Trophoblast cell (in vitro differentiated cells and primary cell): ENCODE measurements at regions not wholly inside any gene's neighbourhood (a gene's known extent, or its start where the extent isn't known, plus 50 kb on each side); places are given as distances from the start of the nearest gene placed in this dataset.

ENCODE experiments used
- DNase-seq, 2 donors: peaks; one replicate each; pipeline ENCODE4 v3.0.0-alpha.2; 2016
- H2AFZ ChIP-seq: 2 replicates; pipeline ENCODE4 v1.6.1; 2013; ENCODE audit warnings: low read length, moderate library complexity, mild to moderate bottlenecking; ENCODE audit not compliant: insufficient read depth, poor library complexity
- H2AK5ac ChIP-seq: 2 replicates; pipeline ENCODE4 v1.6.1; 2013; ENCODE audit warnings: mild to moderate bottlenecking, low read length
- H2BK120ac ChIP-seq: 2 replicates; pipeline ENCODE4 v1.6.1; 2013; ENCODE audit warnings: low read length, mild to moderate bottlenecking, moderate library complexity; ENCODE audit not compliant: insufficient read depth, poor library complexity
- H2BK12ac ChIP-seq: 2 replicates; pipeline ENCODE4 v1.6.1; 2013; ENCODE audit warnings: mild to moderate bottlenecking, low read length, moderate library complexity
- H2BK5ac ChIP-seq: 2 replicates; pipeline ENCODE4 v1.6.1; 2013; ENCODE audit warnings: low read length, low read depth, moderate library complexity, mild to moderate bottlenecking; ENCODE audit not compliant: poor library complexity
- H3K14ac ChIP-seq: 2 replicates; pipeline ENCODE4 v1.6.1; 2013; ENCODE audit warnings: mild to moderate bottlenecking, low read length
- H3K18ac ChIP-seq: 2 replicates; pipeline ENCODE4 v1.6.1; 2013; ENCODE audit warnings: mild to moderate bottlenecking, low read length
- H3K23ac ChIP-seq: 2 replicates; pipeline ENCODE4 v1.6.1; 2013; ENCODE audit warnings: low read length
- H3K27ac ChIP-seq: 2 replicates; pipeline ENCODE4 v1.5.1; 2013; ENCODE audit warnings: low read depth, mild to moderate bottlenecking, inconsistent platforms, low read length, moderate library complexity
- H3K27me3 ChIP-seq: 2 replicates; pipeline ENCODE4 v1.6.1; 2013; ENCODE audit warnings: inconsistent platforms, mild to moderate bottlenecking, low read length, moderate library complexity; ENCODE audit not compliant: insufficient read depth
- H3K36me3 ChIP-seq, 2 experiments: 1 replicate in 1 of 2; 2 replicates in 1 of 2; pipeline ENCODE4 v1.6.1; 2013; ENCODE audit warnings: low read length in 2 of 2, mild to moderate bottlenecking in 2 of 2, moderate library complexity in 1 of 2; ENCODE audit not compliant: insufficient read depth in 2 of 2, control insufficient read depth in 1 of 2
- H3K4ac ChIP-seq: 2 replicates; pipeline ENCODE4 v1.6.1; 2013; ENCODE audit warnings: low read depth, mild to moderate bottlenecking, low read length, moderate library complexity
- H3K4me1 ChIP-seq, 2 experiments: 1 replicate in 1 of 2; 2 replicates in 1 of 2; pipeline ENCODE4 v1.6.1; 2013; ENCODE audit warnings: low read length in 2 of 2, mild to moderate bottlenecking in 2 of 2, moderate library complexity in 1 of 2; ENCODE audit not compliant: insufficient read depth in 2 of 2, control insufficient read depth in 1 of 2
- H3K4me2 ChIP-seq: 2 replicates; pipeline ENCODE4 v1.6.1; 2013; ENCODE audit warnings: inconsistent platforms, mild to moderate bottlenecking, low read length, moderate library complexity
- H3K4me3 ChIP-seq: 2 replicates; pipeline ENCODE4 v1.5.1; 2013; ENCODE audit warnings: mild to moderate bottlenecking, low read depth, low read length, inconsistent platforms
- H3K79me1 ChIP-seq: one replicate; pipeline ENCODE4 v1.6.1; 2013; ENCODE audit warnings: low read length
- H3K79me2 ChIP-seq: 2 replicates; pipeline ENCODE4 v1.6.1; 2013; ENCODE audit warnings: low read length, mild to moderate bottlenecking; ENCODE audit not compliant: control insufficient read depth, insufficient read depth, poor library complexity
- H3K9ac ChIP-seq: 2 replicates; pipeline ENCODE4 v1.6.1; 2013; ENCODE audit warnings: mild to moderate bottlenecking, low read length
- H3K9me3 ChIP-seq: 2 replicates; pipeline ENCODE4 v1.6.1; 2013; ENCODE audit warnings: low read depth, mild to moderate bottlenecking, control low read depth, inconsistent platforms, low read length; ENCODE audit not compliant: insufficient read depth
- H4K12ac ChIP-seq: 2 replicates; pipeline ENCODE4 v1.6.1; 2013; ENCODE audit warnings: low read depth, mild to moderate bottlenecking, low read length, moderate library complexity
- H4K8ac ChIP-seq: 2 replicates; pipeline ENCODE4 v1.6.1; 2013; ENCODE audit warnings: low read depth, mild to moderate bottlenecking, low read length, moderate library complexity
- H4K91ac ChIP-seq: one replicate; pipeline ENCODE4 v1.6.1; 2013; ENCODE audit warnings: low read depth, mild to moderate bottlenecking, low read length, moderate library complexity
- WGBS: extraction: QIAGEN DNeasy Blood & Tissue Kit; methylation state at CpG from one replicate; pipeline ENCODE4 v1.1.7; 2013; ENCODE audit warnings: missing lambda C conversion rate; ENCODE audit not compliant: insufficient read length, insufficient coverage; ENCODE audit errors: extremely low coverage; 5-methylcytosine and 5-hydroxymethylcytosine counted together

GRCh38 chr10:36630267-36630666 is 495.1 kb upstream of the ANKRD30A start:
- H2BK12ac ChIP-seq: no peak overlapping the region
- H3K4me2 ChIP-seq: no peak overlapping the region
- no peak overlapping the region for H3K14ac ChIP-seq
- WGBS: no CpG with 5 or more reads among the region's 3 CpGs
- H3K23ac ChIP-seq: no peak overlapping the region
- H2AFZ ChIP-seq: no peak overlapping the region
- H3K9me3 ChIP-seq: no peaks in the 10 kb centered on the region
- H2BK5ac ChIP-seq: no peak overlapping the region
- H2BK120ac ChIP-seq: no peak overlapping the region
- H3K27me3 ChIP-seq: no peaks in the 10 kb centered on the region
- H3K79me1 ChIP-seq: no peaks in the 10 kb centered on the region
- no peak overlapping the region for H2AK5ac ChIP-seq
- DNase-seq: no peak
- no peaks in the 10 kb centered on the region for H3K79me2 ChIP-seq
- no peak overlapping the region for H3K27ac ChIP-seq
- no peak overlapping the region for H4K8ac ChIP-seq
- no peak overlapping the region for H3K9ac ChIP-seq
- H3K36me3 ChIP-seq: no peaks in the 10 kb centered on the region
- no peak overlapping the region for H3K4me3 ChIP-seq
- no peaks in the 10 kb centered on the region for H3K4me1 ChIP-seq
- H3K4ac ChIP-seq: no peak overlapping the region
- H4K12ac ChIP-seq: no peak overlapping the region
- H4K91ac ChIP-seq: no peak overlapping the region
- H3K18ac ChIP-seq: no peak overlapping the region

- Histone ChIP-seq H3K79me2 (no peaks in the 10 kb centered on the region), H3K4ac (no peak overlapping the region), H3K36me3 (no peaks in the 10 kb centered on the region), H2BK120ac (no peak overlapping the region), H3K27me3 (no peaks in the 10 kb centered on the region), H3K4me1 (no peaks in the 10 kb centered on the region), H3K9me3 (no peaks in the 10 kb centered on the region), H3K79me1 (no peaks in the 10 kb centered on the region), H3K23ac (no peak overlapping the region), H4K12ac (no peak overlapping the region), H3K14ac (no peak overlapping the region), H2AK5ac (no peak overlapping the region), H2BK12ac (no peak overlapping the region), H2BK5ac (no peak overlapping the region), H3K4me2 (no peak overlapping the region), H4K91ac (no peak overlapping the region), H3K9ac (no peak overlapping the region), H3K4me3 (no peak overlapping the region), H4K8ac (no peak overlapping the region), H2AFZ (no peak overlapping the region), H3K27ac (no peak overlapping the region), H3K18ac (no peak overlapping the region)
- DNase-seq: no peak
- no CpG with 5 or more reads among the region's 2 CpGs for WGBS
Measured at GRCh38 chr10:36629476-36629875, 495.9 kb upstream of the ANKRD30A start.

- WGBS: no CpG with 5 or more reads among the region's 3 CpGs
- no peak overlapping the region for H3K4ac ChIP-seq
- no peak overlapping the region for H4K12ac ChIP-seq
- no peak overlapping the region for H3K9ac ChIP-seq
- H3K27ac ChIP-seq: no peak overlapping the region
- H3K18ac ChIP-seq: no peak overlapping the region
- H2BK120ac ChIP-seq: no peak overlapping the region
- no peak overlapping the region for H2BK5ac ChIP-seq
- H4K91ac ChIP-seq: no peak overlapping the region
- H3K4me2 ChIP-seq: no peak overlapping the region
- no peak overlapping the region for H2AK5ac ChIP-seq
- H3K36me3 ChIP-seq: no peaks in the 10 kb centered on the region
- no peak overlapping the region for H3K4me3 ChIP-seq
- H3K4me1 ChIP-seq: no peaks in the 10 kb centered on the region
- no peaks in the 10 kb centered on the region for H3K79me2 ChIP-seq
- no peaks in the 10 kb centered on the region for H3K9me3 ChIP-seq
- DNase-seq: no peak
- H3K14ac ChIP-seq: no peak overlapping the region
- no peak overlapping the region for H2BK12ac ChIP-seq
- H3K23ac ChIP-seq: no peak overlapping the region
- no peaks in the 10 kb centered on the region for H3K79me1 ChIP-seq
- H2AFZ ChIP-seq: no peak overlapping the region
- H3K27me3 ChIP-seq: no peaks in the 10 kb centered on the region
- no peak overlapping the region for H4K8ac ChIP-seq
Measured at GRCh38 chr10:36624551-36625100, 500.8 kb upstream of the ANKRD30A start.

- no CpG with 5 or more reads among the region's 2 CpGs for WGBS
Measured at GRCh38 chr10:36621346-36621745, 504.1 kb upstream of the ANKRD30A start.

More at GRCh38 chr10:36621346-36621745, 504.1 kb upstream of the ANKRD30A start:
- Histone ChIP-seq H4K12ac (no peak overlapping the region), H3K9ac (no peak overlapping the region), H3K79me2 (no peaks in the 10 kb centered on the region), H3K9me3 (no peaks in the 10 kb centered on the region), H3K27ac (no peak overlapping the region), H3K4me3 (no peak overlapping the region), H4K8ac (no peak overlapping the region), H2BK5ac (no peak overlapping the region), H2AFZ (no peak overlapping the region), H4K91ac (no peak overlapping the region), H3K23ac (no peak overlapping the region), H3K27me3 (no peaks in the 10 kb centered on the region), H3K36me3 (no peaks in the 10 kb centered on the region), H3K14ac (no peak overlapping the region), H3K4me2 (no peak overlapping the region), H3K79me1 (no peaks in the 10 kb centered on the region), H3K18ac (no peak overlapping the region), H3K4ac (no peak overlapping the region), H3K4me1 (no peaks in the 10 kb centered on the region), H2BK12ac (no peak overlapping the region), H2BK120ac (no peak overlapping the region), H2AK5ac (no peak overlapping the region)
- peak in 1 of 2 donors; percentile 15 for DNase-seq
